Kidney (tissue), 13 donors: ENCODE measurements at regions not wholly inside any gene's neighbourhood (a gene's known extent, or its start where the extent isn't known, plus 50 kb on each side); places are given as distances from the start of the nearest gene placed in this dataset.

Experiments
- DNase-seq, 5 donors: peaks; one replicate each; pipeline ENCODE4 v3.0.0-alpha.2; 2013 to 2020
- FAIRE-seq: peaks from 2 replicates; lab custom pipeline; 2012; peaks lifted over from hg19 to GRCh38; lab: Jason Lieb, UNC
- H3K27ac ChIP-seq, 2 donors: one replicate each; pipeline ENCODE4 v1.7.0; 2013; ENCODE audit warnings: low read depth in 2 of 2, low read length in 2 of 2, inconsistent platforms in 1 of 2
- H3K27me3 ChIP-seq: one replicate; pipeline ENCODE4 v1.7.1; 2013; ENCODE audit warnings: low read length, inconsistent platforms; ENCODE audit not compliant: control insufficient read depth, insufficient read depth
- H3K36me3 ChIP-seq, 3 donors: one replicate each; pipeline versions ENCODE4 v1.7.0 to v1.7.1; 2013; ENCODE audit warnings: low read length in 3 of 3, control low read depth in 1 of 3, inconsistent platforms in 1 of 3; ENCODE audit not compliant: insufficient read depth in 3 of 3, control insufficient read depth in 2 of 3
- H3K4me1 ChIP-seq, 3 donors: one replicate each; pipeline versions ENCODE4 v1.7.0 to v1.7.1; 2013; ENCODE audit warnings: low read length in 3 of 3, inconsistent platforms in 1 of 3, low read depth in 1 of 3; ENCODE audit not compliant: control insufficient read depth in 2 of 3, insufficient read depth in 2 of 3
- H3K4me3 ChIP-seq, 3 donors: one replicate each; pipeline versions ENCODE4 v1.7.0 to v1.8.1; 2013; ENCODE audit warnings: low read length in 3 of 3, control low read depth in 1 of 3, inconsistent platforms in 1 of 3
- H3K9ac ChIP-seq, 3 donors: one replicate each; pipeline versions ENCODE4 v1.7.0 to v1.7.1; 2013; ENCODE audit warnings: low read length in 3 of 3, control low read depth in 1 of 3, inconsistent platforms in 1 of 3
- H3K9me3 ChIP-seq, 3 donors: one replicate each; pipeline versions ENCODE4 v1.7.0 to v1.7.1; 2013; ENCODE audit warnings: low read length in 3 of 3, control low read depth in 1 of 3, inconsistent platforms in 1 of 3; ENCODE audit not compliant: control insufficient read depth in 2 of 3, insufficient read depth in 1 of 3
- intact Hi-C: fragments of 100-400 bp; cut with DNase I; formaldehyde crosslinking; loops from one replicate; pipeline ENCODE4 v1.11.1; 2022
- TF ChIP-seq, protein P1 (sequence below): IDR thresholded peaks from 3 replicates; pipeline ENCODE4 v1.5.1; 2012; ENCODE audit warnings: mild to moderate bottlenecking, moderate library complexity, borderline replicate concordance; ENCODE audit not compliant: insufficient read depth; ENCODE audit errors: extremely low read depth
- donor health status: control.
- donor health status: control.
- donor health status: control.
- donor health status: control.
- donor health status: control.
- donor health status: DM: yes; HTN: yes; CAD: no.
- donor health status: Normal renal cell carcinoma (clear cell type).

DNA sequence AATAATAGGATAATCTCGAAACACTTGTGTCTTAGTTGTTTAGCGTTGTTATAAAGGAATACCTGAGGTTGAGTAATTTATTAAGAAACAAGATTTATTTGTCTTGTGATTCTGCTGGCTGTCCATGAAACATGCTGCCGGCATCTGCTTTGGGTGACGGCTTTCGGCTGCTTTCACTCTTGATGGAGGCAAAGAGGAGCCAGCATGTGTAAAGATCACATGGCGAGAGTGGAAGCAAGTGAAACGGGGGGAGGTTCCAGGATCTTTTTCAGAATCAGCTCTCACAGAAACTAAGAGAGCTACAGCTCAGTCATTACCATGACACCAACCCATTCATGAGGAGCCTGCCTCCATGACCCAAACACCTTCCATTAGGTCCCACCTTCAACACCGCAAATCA lies 402.8 kb downstream of the CDC14C start:
- no peak overlapping the region for H3K4me3 ChIP-seq
- intact Hi-C loops, result no loop called here
- no peak for FAIRE-seq
- H3K4me1 ChIP-seq, result no peaks in the 10 kb centered on the region
- no peak for DNase-seq
- H3K27me3 ChIP-seq, result no peaks in the 10 kb centered on the region
- H3K27ac ChIP-seq, result no peak overlapping the region
- no peaks in the 10 kb centered on the region for H3K36me3 ChIP-seq
- H3K9me3 ChIP-seq, result no peaks in the 10 kb centered on the region
- no peak overlapping the region for H3K9ac ChIP-seq
- TF ChIP-seq, protein P1, sequence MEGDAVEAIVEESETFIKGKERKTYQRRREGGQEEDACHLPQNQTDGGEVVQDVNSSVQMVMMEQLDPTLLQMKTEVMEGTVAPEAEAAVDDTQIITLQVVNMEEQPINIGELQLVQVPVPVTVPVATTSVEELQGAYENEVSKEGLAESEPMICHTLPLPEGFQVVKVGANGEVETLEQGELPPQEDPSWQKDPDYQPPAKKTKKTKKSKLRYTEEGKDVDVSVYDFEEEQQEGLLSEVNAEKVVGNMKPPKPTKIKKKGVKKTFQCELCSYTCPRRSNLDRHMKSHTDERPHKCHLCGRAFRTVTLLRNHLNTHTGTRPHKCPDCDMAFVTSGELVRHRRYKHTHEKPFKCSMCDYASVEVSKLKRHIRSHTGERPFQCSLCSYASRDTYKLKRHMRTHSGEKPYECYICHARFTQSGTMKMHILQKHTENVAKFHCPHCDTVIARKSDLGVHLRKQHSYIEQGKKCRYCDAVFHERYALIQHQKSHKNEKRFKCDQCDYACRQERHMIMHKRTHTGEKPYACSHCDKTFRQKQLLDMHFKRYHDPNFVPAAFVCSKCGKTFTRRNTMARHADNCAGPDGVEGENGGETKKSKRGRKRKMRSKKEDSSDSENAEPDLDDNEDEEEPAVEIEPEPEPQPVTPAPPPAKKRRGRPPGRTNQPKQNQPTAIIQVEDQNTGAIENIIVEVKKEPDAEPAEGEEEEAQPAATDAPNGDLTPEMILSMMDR, result no peak

DNA sequence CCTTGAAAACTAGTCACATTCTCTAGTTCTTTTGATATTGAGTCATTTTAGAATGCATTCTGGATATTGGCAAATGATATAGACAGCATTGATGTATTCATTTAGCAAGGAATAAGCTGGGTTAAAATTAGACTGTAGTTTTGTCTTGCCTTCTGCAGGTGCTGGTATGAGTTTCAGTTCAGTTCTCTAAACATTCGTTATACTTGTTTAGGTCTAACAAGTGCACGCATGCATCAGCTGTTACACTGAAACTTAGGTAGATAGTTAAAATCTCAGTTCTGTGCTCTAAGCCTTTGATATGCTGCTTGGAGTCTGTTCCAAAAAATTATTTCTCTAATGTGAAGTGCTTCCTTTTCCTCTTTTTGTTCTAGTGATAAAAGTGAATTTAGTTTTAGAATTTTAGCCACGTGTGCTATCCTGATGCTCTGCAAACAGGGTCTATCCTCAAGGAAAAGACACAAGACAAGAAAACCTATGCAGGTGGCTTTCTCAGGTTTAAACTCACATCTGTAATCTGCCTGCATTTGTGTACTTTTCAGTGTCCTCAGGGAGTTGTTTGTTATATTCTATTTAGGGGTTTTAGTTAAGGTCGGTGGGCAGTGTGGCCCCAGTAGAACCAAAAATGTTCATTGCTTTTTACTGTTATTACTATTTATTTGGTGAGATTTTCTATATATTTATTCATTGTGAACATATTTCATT lies 409.0 kb downstream of the CDC14C start:
- no peak overlapping the region for H3K4me3 ChIP-seq
- intact Hi-C loops, result no loop called here
- H3K36me3 ChIP-seq, result no peaks in the 10 kb centered on the region
- FAIRE-seq (no peak), DNase-seq (no peak)
- TF ChIP-seq, protein P1, result no peak
- no peak overlapping the region for H3K27ac ChIP-seq
- H3K4me1 ChIP-seq, result no peaks in the 10 kb centered on the region
- no peaks in the 10 kb centered on the region for H3K27me3 ChIP-seq
- no peaks in the 10 kb centered on the region for H3K9me3 ChIP-seq
- no peak overlapping the region for H3K9ac ChIP-seq

DNA sequence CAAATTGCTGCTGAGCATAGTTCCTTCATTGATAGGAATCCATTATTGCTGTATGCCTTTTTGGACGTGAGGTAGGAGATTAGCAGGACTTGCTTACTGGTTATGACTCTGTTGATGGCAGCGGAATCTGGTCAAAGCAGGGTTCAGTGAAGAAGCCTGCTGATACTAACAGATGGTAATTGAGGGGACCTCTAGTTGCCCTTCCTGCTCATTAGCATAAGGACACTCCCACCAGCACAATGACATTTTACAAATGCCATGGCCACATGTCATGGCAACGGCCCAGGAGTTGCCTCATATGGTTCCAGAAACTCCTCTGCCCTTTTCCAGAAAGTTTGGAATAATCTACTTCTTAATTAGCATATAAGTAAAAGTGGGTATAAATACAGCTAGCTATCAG lies 417.5 kb downstream of the CDC14C start:
- no peak overlapping the region for H3K27ac ChIP-seq
- DNase-seq, result no peak
- no peak overlapping the region for H3K4me3 ChIP-seq
- TF ChIP-seq, protein P1, result no peak
- H3K36me3 ChIP-seq, result no peaks in the 10 kb centered on the region
- no peaks in the 10 kb centered on the region for H3K4me1 ChIP-seq
- FAIRE-seq, result no peak
- intact Hi-C loops, result no loop called here
- no peaks in the 10 kb centered on the region for H3K9me3 ChIP-seq
- H3K27me3 ChIP-seq, result no peaks in the 10 kb centered on the region
- H3K9ac ChIP-seq, result no peak overlapping the region

- intact Hi-C loops, result no loop called here
- no peak for DNase-seq
- no peak overlapping the region for H3K4me3 ChIP-seq
- H3K4me1 ChIP-seq, result no peaks in the 10 kb centered on the region
- H3K9ac ChIP-seq, result no peak overlapping the region
- no peak for FAIRE-seq
- H3K27me3 ChIP-seq, result no peaks in the 10 kb centered on the region
- H3K9me3 ChIP-seq, result no peaks in the 10 kb centered on the region
- no peaks in the 10 kb centered on the region for H3K36me3 ChIP-seq
- TF ChIP-seq, protein P1, result no peak
- no peak overlapping the region for H3K27ac ChIP-seq
Measured at GRCh38 chr7:49344556-49344955, 420.2 kb downstream of the CDC14C start.
